ENCODE measurements at regions not wholly inside any gene's neighbourhood (a gene's known extent, or its start where the extent isn't known, plus 50 kb on each side); places are given as distances from the start of the nearest gene placed in this dataset.

GRCh38 chr16:9183682-9184353 lies 92.4 kb downstream of the HAPSTR1 start:
- dilution Hi-C loops (cut with MboI; ENCODE audit: extremely low pct_ligation_motif_present, low sequenced_read_pairs) = no loop called here

GRCh38 chr16:9184354-9184690 lies 92.9 kb downstream of the HAPSTR1 start:
- Histone ChIP-seq H3K36me3 (ENCODE audit: control insufficient read depth in 2 of 2, extremely low read depth in 1 of 2, insufficient read depth in 2 of 2, low read length in 2 of 2) (no peaks in the 10 kb centered on the region), H3K4me1 (ENCODE audit: control insufficient read depth, extremely low read depth, insufficient read depth, low read length) (no peaks in the 10 kb centered on the region), H3K9me3 (replicated peaks; ENCODE audit: control insufficient read depth, insufficient read depth, low read length) (no peaks in the 10 kb centered on the region), H3K27me3 (ENCODE audit: control insufficient read depth in 2 of 2, insufficient read depth in 2 of 2, low read length in 2 of 2) (no peaks in the 10 kb centered on the region), H4K20me1 (replicated peaks; ENCODE audit: control insufficient read depth, extremely low read depth, insufficient read depth, low read length) (no peaks in the 10 kb centered on the region), H3K4me3 (replicated peaks in 1 of 3; ENCODE audit: insufficient read depth in 1 of 3, low read depth in 1 of 3, low read length in 3 of 3) (no peak overlapping the region), H3K4me2 (ENCODE audit: insufficient read depth, low read length) (no peak overlapping the region), H2AFZ (ENCODE audit: low read depth, low read length) (no peak overlapping the region), H3K27ac (ENCODE audit: insufficient read depth, low read depth, low read length) (no peak overlapping the region), H3K9ac (replicated peaks; ENCODE audit: extremely low read depth, insufficient read depth, low read length) (no peak overlapping the region), H3K9me1 (replicated peaks; ENCODE audit: control insufficient read depth, extremely low read depth, insufficient read depth, low read length) (no peaks in the 10 kb centered on the region), H3K79me2 (ENCODE audit: control insufficient read depth, insufficient read depth, low read length) (no peaks in the 10 kb centered on the region)
- no TSS peak for BruUV-seq (replicated peaks)
- ChIA-PET POLR2A (no interaction called here), CTCF (interaction anchor here (0.6 kb wide), 1 partner anchor 1323 kb away, joined by 3 read pairs; no protein-coding TSS in a partner anchor)
- intact Hi-C loops (cut with micrococcal nuclease) (no loop called here), dilution Hi-C loops (cut with MboI; ENCODE audit: extremely low pct_ligation_motif_present, low sequenced_read_pairs) (no loop called here)
- DNase-seq (ENCODE audit: low read depth, low spot score) (no peak), FAIRE-seq (no peak)
- TF ChIP-seq FOS (IDR thresholded peaks at IDR 0.05; ENCODE audit: borderline replicate concordance, insufficient read depth, low read length) (no peak), MYC (IDR thresholded peaks at IDR 0.05; ENCODE audit: low read depth, low read length) (no peak), MAX (IDR thresholded peaks at IDR 0.05; ENCODE audit: insufficient read depth, insufficient read length) (no peak), JUN (IDR thresholded peaks at IDR 0.05; ENCODE audit: borderline replicate concordance, insufficient read depth, insufficient read length, low read depth) (no peak), POLR2A (IDR thresholded peaks at IDR 0.05; ENCODE audit: low read depth, low read length) (no peak), POLR2AphosphoS5 (IDR thresholded peaks at IDR 0.05; ENCODE audit: insufficient read depth, low read depth, low read length) (no peak), EZH2 (IDR thresholded peaks at IDR 0.05; ENCODE audit: borderline replicate concordance, low read depth, low read length, severe bottlenecking) (no peak), CTCF (IDR thresholded peaks at IDR 0.05; ENCODE audit: extremely low read depth in 1 of 2, insufficient read depth in 1 of 2, low read depth in 1 of 2, low read length in 2 of 2) (no peak)

More at GRCh38 chr16:9183682-9184353, 92.4 kb downstream of the HAPSTR1 start:
- no peak for TF ChIP-seq POLR2AphosphoS5 (IDR thresholded peaks at IDR 0.05; ENCODE audit: insufficient read depth, low read depth, low read length)
- Histone ChIP-seq H4K20me1 (replicated peaks; ENCODE audit: control insufficient read depth, extremely low read depth, insufficient read depth, low read length) (no peaks in the 10 kb centered on the region), H3K27ac (ENCODE audit: insufficient read depth, low read depth, low read length) (no peak overlapping the region), H3K4me3 (replicated peaks in 1 of 3; ENCODE audit: insufficient read depth in 1 of 3, low read depth in 1 of 3, low read length in 3 of 3) (no peak overlapping the region), H3K36me3 (ENCODE audit: control insufficient read depth in 2 of 2, extremely low read depth in 1 of 2, insufficient read depth in 2 of 2, low read length in 2 of 2) (no peaks in the 10 kb centered on the region), H3K27me3 (ENCODE audit: control insufficient read depth in 2 of 2, insufficient read depth in 2 of 2, low read length in 2 of 2) (no peaks in the 10 kb centered on the region), H3K4me1 (ENCODE audit: control insufficient read depth, extremely low read depth, insufficient read depth, low read length) (no peaks in the 10 kb centered on the region), H3K9me3 (replicated peaks; ENCODE audit: control insufficient read depth, insufficient read depth, low read length) (no peaks in the 10 kb centered on the region), H3K9ac (replicated peaks; ENCODE audit: extremely low read depth, insufficient read depth, low read length) (no peak overlapping the region), H2AFZ (ENCODE audit: low read depth, low read length) (no peak overlapping the region), H3K4me2 (ENCODE audit: insufficient read depth, low read length) (no peak overlapping the region), H3K9me1 (replicated peaks; ENCODE audit: control insufficient read depth, extremely low read depth, insufficient read depth, low read length) (no peaks in the 10 kb centered on the region), H3K79me2 (ENCODE audit: control insufficient read depth, insufficient read depth, low read length) (no peaks in the 10 kb centered on the region)
- DNase-seq (ENCODE audit: low read depth, low spot score) (no peak), FAIRE-seq (no peak)
- ChIA-PET POLR2A (no interaction called here), CTCF (interaction anchor here (0.6 kb wide), 1 partner anchor 1323 kb away, joined by 3 read pairs; no protein-coding TSS in a partner anchor)
- intact Hi-C loops (cut with micrococcal nuclease) = no loop called here
- BruUV-seq (replicated peaks) = no TSS peak
